Stimulated activated CD4-positive, alpha-beta T cell treated with anti-CD3 and anti-CD28 coated beads, Interleukin-12 subunit alpha, Interleukin-12 subunit beta, amount 100 ng/mL, for 4 hours (primary cell): ENCODE measurements at regions not wholly inside any gene's neighbourhood (a gene's known extent, or its start where the extent isn't known, plus 50 kb on each side); places are given as distances from the start of the nearest gene placed in this dataset.

ENCODE experiments used
- DNase-seq: peaks from one replicate; pipeline ENCODE4 v3.0.0-alpha.2; 2020

- no peak for DNase-seq
These were observed 84.5 kb upstream of the ATP10A start for GRCh38 chr15:25947323-25948314.

- DNase-seq: no peak
These were observed 83.2 kb upstream of the ATP10A start for GRCh38 chr15:25946241-25946805.

GRCh38 chr15:25944386-25944785 is 81.3 kb upstream of the ATP10A start:
- no peak for DNase-seq

- no peak for DNase-seq
These were observed 80.7 kb upstream of the ATP10A start for GRCh38 chr15:25943831-25944230.

- DNase-seq: no peak
These were observed 76.0 kb upstream of the ATP10A start for GRCh38 chr15:25939122-25939521.

- no peak for DNase-seq
These were observed 74.7 kb upstream of the ATP10A start for GRCh38 chr15:25937796-25938195.

GRCh38 chr15:25936004-25936403 is 72.9 kb upstream of the ATP10A start:
- no peak for DNase-seq

- DNase-seq: peak; percentile 55
These were observed 70.5 kb upstream of the ATP10A start for GRCh38 chr15:25933456-25934158.

- DNase-seq: no peak
These were observed 69.6 kb upstream of the ATP10A start for GRCh38 chr15:25932696-25933095.

GRCh38 chr15:25931851-25932250 is 68.7 kb upstream of the ATP10A start:
- no peak for DNase-seq

- no peak for DNase-seq
These were observed 67.8 kb upstream of the ATP10A start for GRCh38 chr15:25930931-25931330.
